ENCODE measurements at regions not wholly inside any gene's neighbourhood (a gene's known extent, or its start where the extent isn't known, plus 50 kb on each side); places are given as distances from the start of the nearest gene placed in this dataset.

- Histone ChIP-seq H3K9me3 (no peaks in the 10 kb centered on the region), H3K27ac (no peak overlapping the region), H3K4me3 (no peak overlapping the region), H3K27me3 (no peaks in the 10 kb centered on the region), H4K20me1 (no peaks in the 10 kb centered on the region), H3K9ac (no peak overlapping the region), H3K4me1 (no peaks in the 10 kb centered on the region), H3K4me2 (no peak overlapping the region), H3K36me3 (no peaks in the 10 kb centered on the region)
- TF ChIP-seq Cebpa-rat (IDR thresholded peaks at IDR 0.05), result no peak
Measured at GRCh38 chr21:19695796-19696195, 1292.2 kb upstream of the TMPRSS15 start.

DNA sequence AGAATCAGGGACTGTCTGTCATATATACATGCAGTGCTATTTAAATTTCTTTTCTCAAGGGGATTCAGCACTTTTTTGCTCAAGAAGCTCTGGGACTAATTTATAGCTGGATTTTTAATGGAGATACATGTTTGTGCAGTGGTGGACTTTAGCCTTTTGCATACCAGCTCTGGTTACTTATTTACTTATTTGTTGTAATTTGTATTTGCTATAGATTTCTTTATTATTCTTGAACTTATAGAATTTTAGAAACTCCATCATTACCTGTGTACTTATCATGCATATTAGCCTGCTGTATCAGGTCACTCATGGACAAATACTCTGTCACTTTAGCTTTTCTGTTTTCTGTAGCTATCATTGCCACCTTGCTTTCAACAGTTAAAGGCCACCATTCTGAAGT lies 1296.9 kb upstream of the TMPRSS15 start:
- H3K4me3 ChIP-seq, result no peak overlapping the region

DNA sequence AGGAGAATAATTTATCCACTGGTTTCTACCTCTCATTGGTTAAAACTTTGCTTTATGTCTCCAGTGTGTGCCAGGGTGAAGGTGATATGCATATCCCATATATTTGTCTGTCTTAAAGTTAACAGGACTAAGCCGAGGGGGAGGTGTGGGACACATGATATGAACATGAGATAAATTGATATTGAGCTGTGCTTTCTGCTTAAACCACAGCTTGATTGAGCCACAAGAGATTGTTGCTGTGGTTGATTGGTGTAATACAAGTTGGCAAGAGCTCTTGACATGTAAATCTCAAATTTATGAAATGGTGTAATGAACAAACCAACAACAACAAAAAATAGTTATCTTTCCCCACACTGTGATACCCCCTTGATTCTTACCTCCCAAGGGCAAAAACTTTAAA lies 1295.5 kb upstream of the NCAM2 start:
- no peaks in the 10 kb centered on the region for H3K4me1 ChIP-seq
- TF ChIP-seq Cebpa-rat (IDR thresholded peaks at IDR 0.05), result no peak
- H3K27ac ChIP-seq, result no peak overlapping the region
- H3K36me3 ChIP-seq, result no peaks in the 10 kb centered on the region
- H3K4me3 ChIP-seq, result no peak overlapping the region
- no peaks in the 10 kb centered on the region for H4K20me1 ChIP-seq
- no peak overlapping the region for H3K9ac ChIP-seq
- H3K4me2 ChIP-seq, result no peak overlapping the region
- H3K9me3 ChIP-seq, result peaks cover 11% of the 10 kb centered on the region; the same call in 1 of the 2 replicates
- H3K27me3 ChIP-seq, result no peaks in the 10 kb centered on the region

More for the DNA sequence above, 1296.9 kb upstream of the TMPRSS15 start:
- Histone ChIP-seq H4K20me1 (no peaks in the 10 kb centered on the region), H3K27ac (no peak overlapping the region), H3K27me3 (no peaks in the 10 kb centered on the region), H3K9ac (no peak overlapping the region), H3K9me3 (no peaks in the 10 kb centered on the region), H3K36me3 (no peaks in the 10 kb centered on the region), H3K4me2 (no peak overlapping the region), H3K4me1 (no peaks in the 10 kb centered on the region)
- TF ChIP-seq Cebpa-rat (IDR thresholded peaks at IDR 0.05), result no peak

GRCh38 chr21:19704832-19705231 lies 1293.4 kb upstream of the NCAM2 start:
- H3K27me3 ChIP-seq, result no peaks in the 10 kb centered on the region
- H3K36me3 ChIP-seq, result no peaks in the 10 kb centered on the region

DNA sequence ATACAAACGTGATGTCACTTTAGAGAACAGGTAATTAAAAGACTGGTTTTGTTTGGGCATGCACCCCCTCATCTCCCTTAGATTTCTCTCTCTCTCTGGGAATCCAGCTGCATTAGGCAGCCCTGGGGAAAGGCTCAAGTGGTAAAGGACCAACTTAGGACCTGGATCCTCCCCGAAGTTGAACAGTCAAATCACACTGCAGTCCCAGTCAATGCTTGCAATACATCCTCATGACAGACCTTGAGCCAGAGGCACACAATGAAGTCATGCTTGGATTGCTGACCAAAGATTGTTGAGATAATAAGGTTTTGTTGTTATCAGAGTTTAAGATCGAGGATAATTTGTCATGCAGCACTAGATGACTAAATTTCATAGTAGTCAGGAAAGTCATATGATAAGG lies 1285.8 kb upstream of the NCAM2 start:
- Histone ChIP-seq H3K36me3 (no peaks in the 10 kb centered on the region), H3K4me2 (no peak overlapping the region), H4K20me1 (no peaks in the 10 kb centered on the region), H3K9me3 (0 out of 2 replicates have a peak, but pooled peaks cover 1% of the 10 kb centered on the region), H3K27me3 (no peaks in the 10 kb centered on the region), H3K4me3 (no peak overlapping the region), H3K4me1 (no peaks in the 10 kb centered on the region), H3K27ac (no peak overlapping the region), H3K9ac (no peak overlapping the region)
- TF ChIP-seq Cebpa-rat (IDR thresholded peaks at IDR 0.05), result no peak

More at GRCh38 chr21:19704832-19705231, 1293.4 kb upstream of the NCAM2 start:
- H4K20me1 ChIP-seq, result no peaks in the 10 kb centered on the region
- H3K9me3 ChIP-seq, result peaks cover 11% of the 10 kb centered on the region; the same call in 1 of the 2 replicates
- H3K4me2 ChIP-seq, result no peak overlapping the region
- H3K4me1 ChIP-seq, result no peaks in the 10 kb centered on the region
- no peak overlapping the region for H3K4me3 ChIP-seq
- no peak overlapping the region for H3K27ac ChIP-seq
- TF ChIP-seq Cebpa-rat (IDR thresholded peaks at IDR 0.05), result no peak
- no peak overlapping the region for H3K9ac ChIP-seq

GRCh38 chr21:19713313-19713712 lies 1284.9 kb upstream of the NCAM2 start:
- no peak overlapping the region for H3K27ac ChIP-seq
- no peak overlapping the region for H3K4me2 ChIP-seq
- no peaks in the 10 kb centered on the region for H3K4me1 ChIP-seq
- H3K9ac ChIP-seq, result no peak overlapping the region
- H3K36me3 ChIP-seq, result no peaks in the 10 kb centered on the region
- H3K9me3 ChIP-seq, result no peaks in the 10 kb centered on the region
- TF ChIP-seq Cebpa-rat (IDR thresholded peaks at IDR 0.05), result no peak
- H4K20me1 ChIP-seq, result no peaks in the 10 kb centered on the region
- no peak overlapping the region for H3K4me3 ChIP-seq
- H3K27me3 ChIP-seq, result no peaks in the 10 kb centered on the region

DNA sequence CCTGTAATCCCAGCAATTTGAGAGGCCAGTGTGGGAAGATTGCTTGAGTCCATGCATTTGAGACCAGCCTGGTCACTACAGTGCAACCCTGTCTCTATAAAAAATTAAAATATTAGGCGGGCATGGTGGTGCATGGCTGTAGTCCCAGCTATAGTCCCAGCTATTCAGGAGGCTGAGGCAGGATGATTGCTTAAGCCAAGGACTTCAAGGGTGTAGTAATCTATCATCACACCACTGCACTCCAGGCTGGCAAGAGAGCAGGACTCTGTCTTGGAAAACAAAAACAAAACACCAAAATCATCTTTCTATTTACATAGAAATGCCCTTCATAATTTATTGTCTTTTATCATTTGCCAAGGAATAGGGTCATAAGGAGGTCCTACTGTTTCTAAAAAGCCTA lies 1274.1 kb upstream of the NCAM2 start:
- peaks cover 7% of the 10 kb centered on the region; the same call in 1 of the 2 replicates for H3K9me3 ChIP-seq
- H3K4me3 ChIP-seq, result no peak overlapping the region
- H3K27me3 ChIP-seq, result no peaks in the 10 kb centered on the region
- H3K36me3 ChIP-seq, result no peaks in the 10 kb centered on the region
- no peak overlapping the region for H3K9ac ChIP-seq
- no peak overlapping the region for H3K27ac ChIP-seq
- H3K4me2 ChIP-seq, result no peak overlapping the region
- H3K4me1 ChIP-seq, result no peaks in the 10 kb centered on the region
- no peak for TF ChIP-seq Cebpa-rat (IDR thresholded peaks at IDR 0.05)
- H4K20me1 ChIP-seq, result no peaks in the 10 kb centered on the region

DNA sequence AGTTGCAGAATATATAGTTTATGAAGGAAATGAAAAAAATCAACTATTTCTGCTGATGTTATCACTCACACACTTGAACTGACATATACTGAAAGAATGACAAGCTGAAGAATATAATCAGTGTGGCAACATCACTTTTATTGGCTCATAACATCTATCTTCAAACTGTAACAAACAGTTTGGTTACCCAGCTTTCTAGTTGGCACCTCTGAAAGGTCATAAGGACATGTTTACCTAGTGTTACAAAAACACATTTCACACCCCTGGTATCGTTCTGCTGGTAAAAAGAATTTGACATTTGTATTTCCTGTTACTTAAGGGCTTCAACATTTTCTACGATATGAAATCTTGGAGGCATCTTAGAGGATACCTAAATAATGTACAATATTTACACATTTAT lies 1267.0 kb upstream of the NCAM2 start:
- no peaks in the 10 kb centered on the region for H3K27me3 ChIP-seq

GRCh38 chr21:19759836-19760235 lies 1238.4 kb upstream of the NCAM2 start:
- no peaks in the 10 kb centered on the region for H4K20me1 ChIP-seq
- no peak overlapping the region for H3K4me3 ChIP-seq
- H3K9ac ChIP-seq, result no peak overlapping the region
- no peak for TF ChIP-seq Cebpa-rat (IDR thresholded peaks at IDR 0.05)
- H3K27ac ChIP-seq, result no peak overlapping the region
- no peaks in the 10 kb centered on the region for H3K9me3 ChIP-seq
- no peaks in the 10 kb centered on the region for H3K36me3 ChIP-seq
- no peaks in the 10 kb centered on the region for H3K27me3 ChIP-seq
- no peaks in the 10 kb centered on the region for H3K4me1 ChIP-seq
- no peak overlapping the region for H3K4me2 ChIP-seq

More for the DNA sequence above, 1267.0 kb upstream of the NCAM2 start:
- no peaks in the 10 kb centered on the region for H3K4me1 ChIP-seq
- H3K9me3 ChIP-seq, result no peaks in the 10 kb centered on the region
- no peaks in the 10 kb centered on the region for H3K36me3 ChIP-seq
- no peak overlapping the region for H3K4me3 ChIP-seq
- no peak overlapping the region for H3K9ac ChIP-seq
- no peak for TF ChIP-seq Cebpa-rat (IDR thresholded peaks at IDR 0.05)
- no peak overlapping the region for H3K4me2 ChIP-seq
- no peaks in the 10 kb centered on the region for H4K20me1 ChIP-seq
- H3K27ac ChIP-seq, result no peak overlapping the region

GRCh38 chr21:19767546-19767945 lies 1230.7 kb upstream of the NCAM2 start:
- no peaks in the 10 kb centered on the region for H3K36me3 ChIP-seq

DNA sequence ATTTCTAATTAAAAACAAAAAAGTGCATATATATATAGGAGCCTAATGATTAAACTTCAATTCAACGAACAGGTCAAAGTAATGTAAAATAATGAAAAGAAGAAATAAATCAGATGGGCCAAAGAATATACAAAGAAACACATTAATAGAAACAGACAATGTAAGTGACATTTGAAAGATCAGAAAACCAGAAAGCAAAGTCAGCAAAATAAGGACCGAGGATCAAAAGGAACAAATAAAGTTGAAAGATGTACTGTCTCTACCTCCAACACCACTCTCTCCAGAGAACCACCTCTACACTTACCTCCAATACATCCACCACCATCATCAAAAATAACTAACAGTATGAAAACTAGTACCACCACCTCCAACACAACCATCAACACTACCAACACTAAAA lies 1226.3 kb upstream of the NCAM2 start:
- no peak for TF ChIP-seq Cebpa-rat (IDR thresholded peaks at IDR 0.05)
- no peaks in the 10 kb centered on the region for H4K20me1 ChIP-seq
- no peak overlapping the region for H3K27ac ChIP-seq
- no peak overlapping the region for H3K9ac ChIP-seq
- H3K4me2 ChIP-seq, result no peak overlapping the region
- no peaks in the 10 kb centered on the region for H3K9me3 ChIP-seq
- H3K4me1 ChIP-seq, result no peaks in the 10 kb centered on the region
- no peaks in the 10 kb centered on the region for H3K36me3 ChIP-seq
- no peaks in the 10 kb centered on the region for H3K27me3 ChIP-seq
- no peak overlapping the region for H3K4me3 ChIP-seq

More at GRCh38 chr21:19767546-19767945, 1230.7 kb upstream of the NCAM2 start:
- no peak for TF ChIP-seq Cebpa-rat (IDR thresholded peaks at IDR 0.05)
- Histone ChIP-seq H3K9me3 (no peaks in the 10 kb centered on the region), H3K27me3 (no peaks in the 10 kb centered on the region), H4K20me1 (no peaks in the 10 kb centered on the region), H3K4me2 (no peak overlapping the region), H3K9ac (no peak overlapping the region), H3K4me1 (no peaks in the 10 kb centered on the region), H3K4me3 (no peak overlapping the region), H3K27ac (no peak overlapping the region)
